Adrenal gland (tissue), 5 donors: ENCODE measurements at regions not wholly inside any gene's neighbourhood (a gene's known extent, or its start where the extent isn't known, plus 50 kb on each side); places are given as distances from the start of the nearest gene placed in this dataset.

Source experiments
- CTCF ChIP-seq, 6 experiments: fragments of 450-650 bp in 4 of 6; fragments of 200-600 bp in 2 of 6; sonication (generic) in 1 of 6; IDR thresholded peaks; 1 replicate in 5 of 6; 2 replicates in 1 of 6; pipeline versions ENCODE4 v1.5.1 to v1.8.0; 2016 to 2021; ENCODE audit warnings: antibody characterized with exemption in 6 of 6, mild to moderate bottlenecking in 2 of 6, moderate library complexity in 1 of 6
- POLR2A ChIP-seq, 2 donors: fragments of 450-650 bp; IDR thresholded peaks; one replicate each; pipeline ENCODE4 v1.6.1; 2017; ENCODE audit warnings: antibody characterized with exemption in 2 of 2, mild to moderate bottlenecking in 2 of 2, moderate library complexity in 1 of 2
- donor health status: DM: no; HTN: no; CAD: no.

DNA sequence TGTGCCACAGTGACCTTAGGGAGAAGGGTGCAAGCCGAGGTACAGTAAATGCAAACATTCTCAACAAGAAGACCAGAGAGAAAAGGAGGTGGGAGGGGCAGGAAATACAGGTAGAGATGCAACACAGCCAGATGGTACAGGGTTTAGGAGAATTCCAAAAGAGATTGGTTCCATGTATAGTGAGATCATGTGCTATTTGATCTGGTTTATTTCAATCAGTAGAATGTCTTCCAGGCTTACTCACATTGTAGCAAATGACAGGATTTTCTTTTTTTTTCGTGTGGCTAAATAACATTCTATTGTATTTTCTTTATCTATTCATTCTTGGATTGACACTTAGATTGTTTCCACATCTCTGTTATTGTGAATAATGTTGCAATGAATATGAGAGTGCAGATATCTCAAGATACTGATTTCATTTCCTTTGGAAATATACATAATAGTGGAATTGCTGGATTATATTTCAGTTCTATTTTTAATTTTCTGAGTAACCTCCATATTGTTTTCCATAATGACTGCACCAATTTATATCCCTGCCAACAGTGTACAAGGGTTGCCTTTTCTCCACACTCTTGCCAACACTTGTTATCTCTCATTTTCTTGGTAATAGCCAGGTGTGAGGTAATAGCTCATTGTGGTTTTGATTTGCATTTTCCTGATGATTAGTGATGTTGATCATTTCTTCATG, 107.8 kb upstream of the GAS1 start:
- no peak for TF ChIP-seq CTCF (IDR thresholded peaks at IDR 0.05)
- no peak for TF ChIP-seq POLR2A (IDR thresholded peaks at IDR 0.05)
